ENCODE measurements at regions not wholly inside any gene's neighbourhood (a gene's known extent, or its start where the extent isn't known, plus 50 kb on each side); places are given as distances from the start of the nearest gene placed in this dataset.

DNA sequence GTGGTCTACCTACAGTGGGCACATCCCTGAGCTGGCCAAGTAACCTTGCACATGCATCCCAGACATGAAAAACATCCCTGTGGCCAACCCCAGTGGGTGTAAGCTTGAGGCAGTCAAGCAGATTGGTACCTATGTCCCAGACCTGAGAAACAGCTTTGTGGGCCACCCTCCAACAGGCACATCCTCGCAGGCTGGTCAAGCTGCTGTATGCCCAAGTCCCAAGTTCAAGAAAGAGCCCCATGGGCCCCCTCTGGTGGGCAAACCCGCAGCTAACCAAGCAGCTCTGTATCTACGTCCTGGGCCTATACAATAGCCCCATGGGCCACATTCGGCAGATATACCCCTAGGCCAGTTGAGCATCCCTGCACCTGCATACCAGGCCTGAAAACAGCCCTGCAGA lies 186.3 kb upstream of the GPR149 start:
- TF ChIP-seq, protein P1, sequence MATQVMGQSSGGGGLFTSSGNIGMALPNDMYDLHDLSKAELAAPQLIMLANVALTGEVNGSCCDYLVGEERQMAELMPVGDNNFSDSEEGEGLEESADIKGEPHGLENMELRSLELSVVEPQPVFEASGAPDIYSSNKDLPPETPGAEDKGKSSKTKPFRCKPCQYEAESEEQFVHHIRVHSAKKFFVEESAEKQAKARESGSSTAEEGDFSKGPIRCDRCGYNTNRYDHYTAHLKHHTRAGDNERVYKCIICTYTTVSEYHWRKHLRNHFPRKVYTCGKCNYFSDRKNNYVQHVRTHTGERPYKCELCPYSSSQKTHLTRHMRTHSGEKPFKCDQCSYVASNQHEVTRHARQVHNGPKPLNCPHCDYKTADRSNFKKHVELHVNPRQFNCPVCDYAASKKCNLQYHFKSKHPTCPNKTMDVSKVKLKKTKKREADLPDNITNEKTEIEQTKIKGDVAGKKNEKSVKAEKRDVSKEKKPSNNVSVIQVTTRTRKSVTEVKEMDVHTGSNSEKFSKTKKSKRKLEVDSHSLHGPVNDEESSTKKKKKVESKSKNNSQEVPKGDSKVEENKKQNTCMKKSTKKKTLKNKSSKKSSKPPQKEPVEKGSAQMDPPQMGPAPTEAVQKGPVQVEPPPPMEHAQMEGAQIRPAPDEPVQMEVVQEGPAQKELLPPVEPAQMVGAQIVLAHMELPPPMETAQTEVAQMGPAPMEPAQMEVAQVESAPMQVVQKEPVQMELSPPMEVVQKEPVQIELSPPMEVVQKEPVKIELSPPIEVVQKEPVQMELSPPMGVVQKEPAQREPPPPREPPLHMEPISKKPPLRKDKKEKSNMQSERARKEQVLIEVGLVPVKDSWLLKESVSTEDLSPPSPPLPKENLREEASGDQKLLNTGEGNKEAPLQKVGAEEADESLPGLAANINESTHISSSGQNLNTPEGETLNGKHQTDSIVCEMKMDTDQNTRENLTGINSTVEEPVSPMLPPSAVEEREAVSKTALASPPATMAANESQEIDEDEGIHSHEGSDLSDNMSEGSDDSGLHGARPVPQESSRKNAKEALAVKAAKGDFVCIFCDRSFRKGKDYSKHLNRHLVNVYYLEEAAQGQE (IDR thresholded peaks at IDR 0.05; ENCODE audit: low read depth): no peak
- TF ChIP-seq CREB1 (IDR thresholded peaks at IDR 0.05; ENCODE audit: low read depth) (no peak), NFIC (IDR thresholded peaks at IDR 0.05) (no peak), TCF12 (IDR thresholded peaks at IDR 0.05; ENCODE audit: low read depth) (no peak), TAF1 (IDR thresholded peaks at IDR 0.05; ENCODE audit: low read depth) (no peak), YY1 (IDR thresholded peaks at IDR 0.05; ENCODE audit: low read depth) (no peak), MAX (IDR thresholded peaks at IDR 0.05) (no peak), FOXM1 (IDR thresholded peaks at IDR 0.05; ENCODE audit: borderline replicate concordance, low read depth) (no peak), RAD21 (IDR thresholded peaks at IDR 0.05; ENCODE audit: low read depth) (no peak), EP300 (IDR thresholded peaks at IDR 0.05; ENCODE audit: borderline replicate concordance) (no peak), CEBPB (IDR thresholded peaks at IDR 0.05) (no peak)

DNA sequence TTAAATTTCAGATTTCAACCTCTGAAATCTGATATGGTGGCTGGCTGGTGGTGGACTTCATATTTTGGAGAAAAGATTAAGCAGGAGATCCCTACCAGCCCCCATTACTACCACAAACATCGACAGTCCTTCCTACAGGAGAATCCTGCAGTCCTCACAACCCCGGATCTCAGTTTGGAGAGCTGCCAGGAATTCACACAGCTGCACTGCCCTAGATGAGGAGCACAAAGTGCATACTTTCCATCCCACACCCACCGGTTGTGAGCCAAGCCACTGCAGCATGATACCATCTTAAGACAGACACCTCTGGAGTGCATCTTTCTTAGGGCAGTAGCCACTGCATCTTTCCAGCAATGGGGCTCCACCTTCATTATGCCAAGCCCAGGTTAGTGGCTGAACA lies 185.5 kb upstream of the GPR149 start:
- TF ChIP-seq YY1 (IDR thresholded peaks at IDR 0.05; ENCODE audit: low read depth) (no peak), CREB1 (IDR thresholded peaks at IDR 0.05; ENCODE audit: low read depth) (no peak), MAX (IDR thresholded peaks at IDR 0.05) (no peak), CEBPB (IDR thresholded peaks at IDR 0.05) (no peak), ZBTB7A (IDR thresholded peaks at IDR 0.05; ENCODE audit: low read depth) (no peak), TCF12 (IDR thresholded peaks at IDR 0.05; ENCODE audit: low read depth) (no peak), EGR1 (IDR thresholded peaks at IDR 0.05) (no peak), EP300 (IDR thresholded peaks at IDR 0.05; ENCODE audit: borderline replicate concordance) (no peak), TAF1 (IDR thresholded peaks at IDR 0.05; ENCODE audit: low read depth) (no peak), RAD21 (IDR thresholded peaks at IDR 0.05; ENCODE audit: low read depth) (no peak), TEAD4 (IDR thresholded peaks at IDR 0.05) (no peak)
- TF ChIP-seq, protein P1 (IDR thresholded peaks at IDR 0.05; ENCODE audit: low read depth): no peak
- TF ChIP-seq, protein P2, sequence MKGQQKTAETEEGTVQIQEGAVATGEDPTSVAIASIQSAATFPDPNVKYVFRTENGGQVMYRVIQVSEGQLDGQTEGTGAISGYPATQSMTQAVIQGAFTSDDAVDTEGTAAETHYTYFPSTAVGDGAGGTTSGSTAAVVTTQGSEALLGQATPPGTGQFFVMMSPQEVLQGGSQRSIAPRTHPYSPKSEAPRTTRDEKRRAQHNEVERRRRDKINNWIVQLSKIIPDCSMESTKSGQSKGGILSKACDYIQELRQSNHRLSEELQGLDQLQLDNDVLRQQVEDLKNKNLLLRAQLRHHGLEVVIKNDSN (IDR thresholded peaks at IDR 0.05): no peak

- TF ChIP-seq EP300 (IDR thresholded peaks at IDR 0.05; ENCODE audit: borderline replicate concordance): no peak
- TF ChIP-seq TCF12 (IDR thresholded peaks at IDR 0.05; ENCODE audit: low read depth): no peak
Observed at GRCh38 chr3:154614601-154615000, 184.6 kb upstream of the GPR149 start.

GRCh38 chr3:154614078-154614477 lies 184.1 kb upstream of the GPR149 start:
- TF ChIP-seq FOXM1 (IDR thresholded peaks at IDR 0.05; ENCODE audit: borderline replicate concordance, low read depth): no peak
- no peak for TF ChIP-seq ZBTB7A (IDR thresholded peaks at IDR 0.05; ENCODE audit: low read depth)
- TF ChIP-seq, protein P1 (IDR thresholded peaks at IDR 0.05; ENCODE audit: low read depth): no peak
- TF ChIP-seq EP300 (IDR thresholded peaks at IDR 0.05; ENCODE audit: borderline replicate concordance): no peak
- TF ChIP-seq TEAD4 (IDR thresholded peaks at IDR 0.05): no peak
- TF ChIP-seq NFIC (IDR thresholded peaks at IDR 0.05): no peak
- TF ChIP-seq, protein P2 (IDR thresholded peaks at IDR 0.05): no peak
- no peak for TF ChIP-seq TCF12 (IDR thresholded peaks at IDR 0.05; ENCODE audit: low read depth)
- TF ChIP-seq CEBPB (IDR thresholded peaks at IDR 0.05): no peak
- no peak for TF ChIP-seq YY1 (IDR thresholded peaks at IDR 0.05; ENCODE audit: low read depth)
- TF ChIP-seq TAF1 (IDR thresholded peaks at IDR 0.05; ENCODE audit: low read depth): no peak
- no peak for TF ChIP-seq CREB1 (IDR thresholded peaks at IDR 0.05; ENCODE audit: low read depth)
- TF ChIP-seq EGR1 (IDR thresholded peaks at IDR 0.05): no peak
- no peak for TF ChIP-seq MAX (IDR thresholded peaks at IDR 0.05)
- no peak for TF ChIP-seq RAD21 (IDR thresholded peaks at IDR 0.05; ENCODE audit: low read depth)
